HT1080 (cell line): ENCODE measurements at regions not wholly inside any gene's neighbourhood (a gene's known extent, or its start where the extent isn't known, plus 50 kb on each side); places are given as distances from the start of the nearest gene placed in this dataset.

Source experiments
- DNase-seq: peaks from one replicate; pipeline ENCODE4 v3.0.0-alpha.2; 2015; ENCODE audit warnings: low read depth

GRCh38 chr13:70896136-70896535, 787.9 kb upstream of the KLHL1 start:
- no peak for DNase-seq

DNA sequence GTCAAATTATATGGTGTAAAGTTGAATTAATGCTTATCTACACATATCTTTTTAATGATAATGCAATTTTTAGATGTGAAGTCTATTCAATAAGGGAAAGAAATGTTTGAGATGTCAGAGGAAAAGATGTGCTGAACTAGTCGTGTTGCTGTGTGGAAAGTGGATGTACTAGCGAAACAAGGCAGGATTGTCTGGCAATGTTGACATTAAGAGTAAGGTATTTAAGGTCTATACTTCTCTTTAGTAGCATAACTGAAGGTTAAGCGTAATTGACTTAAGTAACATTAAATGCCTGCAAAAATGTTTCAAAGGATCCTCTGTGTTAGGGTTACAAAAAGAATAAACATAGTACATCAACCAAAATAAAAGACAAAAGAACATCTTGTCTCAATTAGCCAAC, 787.3 kb upstream of the KLHL1 start:
- DNase-seq: no peak

DNA sequence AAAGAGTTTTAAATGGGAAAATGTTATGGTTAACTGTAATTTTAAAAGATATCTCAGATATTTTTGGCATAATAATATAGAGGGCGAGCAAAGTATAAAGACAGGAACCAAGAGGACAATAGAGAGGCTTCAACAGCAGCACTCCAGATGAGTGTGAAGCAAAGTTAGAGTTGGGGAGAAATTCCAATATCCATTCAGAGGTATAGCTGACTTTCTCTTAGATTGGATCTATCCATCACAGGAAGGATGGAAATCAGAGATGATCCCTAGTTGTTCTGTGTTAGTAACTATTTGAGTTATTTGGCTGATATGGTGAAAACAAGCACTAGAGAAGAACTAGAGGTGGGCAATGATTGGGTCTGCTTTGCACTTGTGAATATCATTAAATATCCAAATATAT, 786.0 kb upstream of the KLHL1 start:
- no peak for DNase-seq

GRCh38 chr13:70893832-70894231, 785.6 kb upstream of the KLHL1 start:
- peak; percentile 47 for DNase-seq

DNA sequence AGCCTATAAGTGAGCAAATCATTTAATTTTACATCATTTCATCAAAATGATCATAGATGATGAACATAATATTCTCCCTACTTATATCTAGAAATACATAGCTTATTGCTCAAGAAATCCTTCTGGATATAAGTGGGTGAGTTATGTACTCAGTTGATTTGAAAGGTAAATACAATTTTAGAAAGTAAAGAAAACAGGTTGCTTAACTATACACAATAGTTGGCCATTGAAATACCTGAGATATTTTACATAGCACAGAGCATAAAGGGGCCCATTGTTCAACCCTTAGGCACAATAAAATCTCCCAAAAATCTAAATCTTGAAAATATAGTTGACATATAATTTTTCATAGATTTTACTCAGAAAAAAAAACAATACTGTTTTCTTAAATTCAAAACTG, 782.0 kb upstream of the KLHL1 start:
- DNase-seq: no peak

DNA sequence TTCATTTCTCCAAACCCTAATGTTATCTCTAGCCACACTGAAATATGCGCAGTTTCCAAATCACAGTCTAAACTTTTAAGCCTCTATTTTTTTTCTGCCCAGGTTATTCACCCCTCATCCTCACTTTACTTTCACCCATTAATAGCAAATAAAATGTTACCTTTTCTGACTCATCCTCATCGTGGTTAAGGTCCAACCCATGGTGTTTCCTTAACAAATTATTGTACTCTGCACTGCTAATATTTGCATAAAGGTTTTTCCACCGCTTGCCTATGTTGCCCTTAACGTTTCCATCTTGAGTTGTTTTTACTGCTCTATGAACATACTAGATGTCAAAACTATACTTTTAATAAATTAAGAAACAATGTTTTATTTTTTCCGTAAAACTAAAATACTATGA, 780.9 kb upstream of the KLHL1 start:
- DNase-seq: no peak

GRCh38 chr13:70884196-70884595, 775.9 kb upstream of the KLHL1 start:
- no peak for DNase-seq

- DNase-seq: no peak
Observed at GRCh38 chr13:70874636-70875035, 766.4 kb upstream of the KLHL1 start.

GRCh38 chr13:70864731-70865130, 756.5 kb upstream of the KLHL1 start:
- DNase-seq: no peak

- DNase-seq: peak; percentile 53
Observed at GRCh38 chr13:70856711-70857110, 748.5 kb upstream of the KLHL1 start.

- no peak for DNase-seq
Observed at GRCh38 chr13:70856025-70856424, 747.8 kb upstream of the KLHL1 start.

DNA sequence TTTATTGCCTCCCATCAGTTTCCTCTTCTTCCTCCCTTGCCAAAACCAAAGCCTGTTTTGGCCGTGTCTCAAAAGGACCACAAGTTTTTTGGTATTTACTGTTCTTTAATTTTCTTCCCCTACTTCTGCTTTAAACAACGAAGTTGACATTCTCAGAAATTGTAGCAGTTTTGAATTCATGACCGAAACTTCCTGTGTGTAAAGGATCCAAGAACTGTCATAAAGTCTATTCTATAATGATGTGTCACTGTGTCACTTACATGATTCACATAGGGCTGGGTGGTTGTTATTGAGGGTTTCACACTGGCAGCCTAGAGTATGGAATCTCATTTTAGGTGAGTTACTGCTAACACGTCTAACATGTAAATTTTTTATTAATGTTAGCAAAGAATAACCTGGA, 741.0 kb upstream of the KLHL1 start:
- DNase-seq: peak; percentile 12

- no peak for DNase-seq
Observed at GRCh38 chr13:70844391-70845108, 736.3 kb upstream of the KLHL1 start.

DNA sequence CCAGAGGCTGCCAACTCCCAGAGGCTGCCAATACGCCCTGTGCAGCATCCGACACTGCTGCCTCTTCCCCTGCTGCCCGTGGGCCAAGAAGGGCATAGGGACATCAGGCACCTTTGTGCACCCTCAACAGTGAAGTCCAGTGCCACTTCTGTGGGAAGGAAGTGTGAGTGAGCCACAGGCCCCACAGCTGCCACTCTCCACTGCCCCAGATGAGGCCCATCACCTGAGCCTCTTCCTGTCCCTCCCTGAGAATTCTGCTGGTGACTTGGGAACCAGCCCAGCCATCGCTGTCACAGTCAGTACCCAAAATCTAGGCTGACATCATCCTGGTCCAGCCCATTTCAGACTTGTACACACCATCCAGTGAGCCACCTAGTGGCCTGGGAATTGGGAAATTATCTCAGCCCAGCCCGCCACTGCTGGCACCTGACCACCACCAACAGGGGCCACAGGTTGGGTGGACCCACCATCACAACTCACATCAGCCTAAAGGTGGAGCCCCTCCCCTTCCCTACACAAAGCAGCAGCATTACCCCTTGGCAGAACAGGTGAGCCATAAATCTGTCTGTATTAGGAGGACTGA, 733.9 kb upstream of the KLHL1 start:
- DNase-seq: no peak

DNA sequence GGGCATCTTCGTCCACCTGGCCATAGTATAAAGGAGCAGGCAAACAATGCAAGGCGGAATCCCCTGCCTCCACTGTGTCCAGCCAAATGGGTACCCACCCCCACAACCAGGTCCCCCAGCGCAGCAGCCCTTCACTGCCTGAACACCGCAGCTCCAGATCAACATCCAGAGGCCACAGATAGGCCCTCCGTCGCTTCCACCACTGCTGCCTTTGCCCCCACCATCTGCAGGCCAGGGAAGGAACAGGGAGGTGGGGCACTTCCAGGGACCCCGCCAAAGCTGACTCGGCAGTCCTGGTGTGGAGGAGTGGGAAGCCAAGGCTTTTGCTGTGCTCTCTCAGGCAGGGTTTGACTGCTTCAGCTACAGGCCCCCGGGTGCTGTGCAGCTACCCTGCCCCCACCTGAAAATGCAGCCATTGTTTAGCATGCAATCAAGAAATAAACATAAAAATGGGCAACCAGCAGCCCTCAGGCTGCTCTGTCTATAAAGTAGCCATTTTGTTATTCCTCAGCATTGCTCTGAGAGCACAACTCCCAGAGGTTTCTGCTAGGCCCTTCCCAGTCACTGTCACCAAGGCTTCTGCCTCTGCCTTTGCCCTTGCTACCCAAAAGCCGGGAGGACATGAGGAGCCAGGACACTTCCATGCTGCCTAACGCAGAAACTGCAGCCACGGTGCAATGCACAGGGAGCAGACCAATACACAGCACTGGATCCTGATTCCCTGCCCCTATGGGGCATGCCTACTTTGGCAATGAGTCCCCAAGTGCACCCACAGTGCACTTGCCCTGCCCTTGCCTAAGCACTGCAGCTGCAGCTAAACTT, 733.2 kb upstream of the KLHL1 start:
- no peak for DNase-seq

DNA sequence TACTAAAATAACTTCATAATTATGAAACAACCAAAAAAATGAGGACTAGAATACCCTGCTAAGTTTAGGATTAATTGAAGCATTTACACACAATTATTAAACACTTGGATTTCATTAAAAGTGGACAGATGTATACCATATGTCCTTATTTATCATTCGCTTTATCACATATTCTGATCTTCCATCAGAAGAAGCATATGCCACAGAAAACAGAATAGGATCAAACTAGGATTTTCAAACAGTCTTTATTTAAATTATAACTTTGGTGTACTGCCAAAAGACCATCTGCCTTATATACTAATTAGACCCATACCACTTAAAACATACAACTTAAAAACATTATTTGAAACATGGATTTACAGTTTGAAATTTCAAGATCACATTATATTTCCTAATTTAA, 727.1 kb upstream of the KLHL1 start:
- DNase-seq: no peak

DNA sequence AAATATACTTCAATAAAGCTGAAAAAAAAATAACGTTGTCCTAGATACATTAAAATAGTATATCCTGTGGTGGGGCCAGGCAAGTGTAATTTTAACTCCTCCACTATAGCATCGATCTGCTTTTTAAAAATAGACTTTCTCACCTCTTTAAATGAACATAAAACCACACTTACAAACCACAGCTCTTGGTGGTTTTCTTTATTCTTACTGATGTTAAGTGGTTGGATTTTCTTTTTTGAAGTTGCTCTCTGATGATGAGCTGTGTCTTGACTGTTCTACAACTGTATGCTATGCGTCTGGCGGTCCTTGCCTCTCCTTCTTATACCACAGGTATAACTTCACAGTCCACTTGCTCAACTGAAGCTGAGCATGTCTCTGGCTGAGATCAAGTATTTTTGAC, 721.5 kb upstream of the KLHL1 start:
- no peak for DNase-seq

DNA sequence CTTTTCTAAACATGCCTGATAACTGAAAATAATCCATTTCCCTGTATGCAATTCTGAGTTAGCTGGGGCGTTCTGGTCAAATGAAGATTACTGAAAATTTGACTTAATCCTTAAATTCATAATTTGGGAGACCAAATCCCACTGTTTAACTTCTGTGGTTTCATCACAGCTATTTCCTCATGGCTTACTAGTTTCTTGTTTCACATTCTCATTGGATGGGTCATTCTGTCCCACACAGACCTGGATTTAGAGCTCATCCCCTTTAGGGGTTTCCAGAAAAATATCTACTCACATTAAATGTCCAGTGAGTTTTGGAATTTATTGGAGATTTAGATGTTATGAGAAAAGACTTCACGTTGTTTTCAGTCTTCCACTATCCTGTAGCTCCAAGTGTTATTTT, 709.3 kb upstream of the KLHL1 start:
- peak; percentile 7 for DNase-seq

DNA sequence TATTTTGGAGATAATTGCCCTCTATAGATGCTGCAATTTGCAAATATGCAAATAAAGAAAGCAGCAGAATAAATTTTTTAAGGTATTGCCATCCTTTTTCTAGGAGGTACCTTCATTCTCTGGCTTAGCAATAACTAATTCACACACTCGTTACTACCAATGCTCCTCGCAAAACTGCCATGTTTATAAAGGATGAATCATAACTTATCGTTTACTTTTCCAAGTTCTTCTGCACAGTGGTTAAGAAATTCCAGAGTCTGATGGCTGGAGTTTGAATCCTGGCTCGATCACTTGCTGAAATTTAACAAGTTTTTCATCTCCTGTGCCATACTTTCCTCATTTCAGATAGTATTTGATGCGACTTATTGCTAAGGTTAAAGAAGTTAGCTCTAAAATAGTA, 708.6 kb upstream of the KLHL1 start:
- DNase-seq: no peak

GRCh38 chr13:70814684-70815083, 706.4 kb upstream of the KLHL1 start:
- no peak for DNase-seq

DNA sequence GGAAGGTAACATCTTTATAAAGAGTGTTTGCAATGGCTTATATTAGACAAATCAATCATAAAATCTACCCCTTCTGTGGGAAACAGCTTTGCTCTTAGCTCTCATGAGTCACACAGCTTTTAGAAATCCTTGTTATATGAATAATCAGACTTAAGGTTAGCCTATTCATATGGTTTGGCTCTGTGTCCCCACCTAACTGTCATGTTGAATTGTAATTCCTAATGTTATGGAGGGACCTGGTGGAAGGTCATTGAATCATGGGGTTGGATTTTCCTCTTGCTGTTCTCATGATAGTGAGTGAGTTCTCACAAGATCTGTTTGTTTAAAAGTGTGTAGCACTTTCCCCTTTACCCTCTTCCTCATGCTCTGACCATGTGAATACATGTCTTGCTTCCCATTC, 704.2 kb upstream of the KLHL1 start:
- DNase-seq: peak; percentile 65

- DNase-seq: no peak
Observed at GRCh38 chr13:70809588-70809987, 701.3 kb upstream of the KLHL1 start.

GRCh38 chr13:70798385-70798784, 690.1 kb upstream of the KLHL1 start:
- DNase-seq: no peak
